ENCODE measurements at regions not wholly inside any gene's neighbourhood (a gene's known extent, or its start where the extent isn't known, plus 50 kb on each side); places are given as distances from the start of the nearest gene placed in this dataset.

GRCh38 chr2:58664523-58665151 is 423.5 kb upstream of the FANCL start:
- TF ChIP-seq EZH2 (IDR thresholded peaks at IDR 0.05; ENCODE audit: insufficient read depth, poor library complexity, severe bottlenecking) = no peak
- TF ChIP-seq EZH2phosphoT487 (IDR thresholded peaks at IDR 0.05; ENCODE audit: insufficient read depth, low read depth) = no peak
- no peak overlapping the region for H3K4me3 ChIP-seq
- in situ Hi-C loops (cut with MboI) = no loop called here
- H4K20me1 ChIP-seq (ENCODE audit: insufficient read depth) = no peaks in the 10 kb centered on the region
- H3K79me2 ChIP-seq (ENCODE audit: insufficient read depth) = no peaks in the 10 kb centered on the region
- no peaks in the 10 kb centered on the region for H3K27me3 ChIP-seq (replicated peaks; ENCODE audit: insufficient read depth)
- H3K9me3 ChIP-seq (ENCODE audit: low read depth) = no peaks in the 10 kb centered on the region
- H3K4me2 ChIP-seq (ENCODE audit: unreplicated experiment) = no peak overlapping the region
- H3F3A ChIP-seq (ENCODE audit: insufficient read depth) = no peaks in the 10 kb centered on the region
- WGBS, 2 experiments (ENCODE audit: low coverage in 1 of 2, low lambda C conversion rate in 2 of 2, missing lambda C conversion rate in 2 of 2) = 76 to 83% methylated on average over 5 of the region's 5 CpGs
- H3K27ac ChIP-seq = no peak overlapping the region
- H3K9me2 ChIP-seq (ENCODE audit: insufficient read depth) = no peaks in the 10 kb centered on the region
- H3K9ac ChIP-seq = no peak overlapping the region
- H2AFZ ChIP-seq = no peak overlapping the region
- H3K36me3 ChIP-seq (ENCODE audit: low read depth) = no peaks in the 10 kb centered on the region
- no peak for DNase-seq
- H3K4me1 ChIP-seq (ENCODE audit: insufficient read depth) = no peaks in the 10 kb centered on the region

GRCh38 chr2:58660046-58660445 is 418.9 kb upstream of the FANCL start:
- no peak overlapping the region for H3K9ac ChIP-seq
- TF ChIP-seq EZH2 (IDR thresholded peaks at IDR 0.05; ENCODE audit: insufficient read depth, poor library complexity, severe bottlenecking) = no peak
- TF ChIP-seq EZH2phosphoT487 (IDR thresholded peaks at IDR 0.05; ENCODE audit: insufficient read depth, low read depth) = no peak
- 51 to 84% methylated on average over 4 of the region's 4 CpGs for WGBS, 2 experiments (ENCODE audit: low coverage in 1 of 2, low lambda C conversion rate in 2 of 2, missing lambda C conversion rate in 2 of 2)
- no peak overlapping the region for H3K4me2 ChIP-seq (ENCODE audit: unreplicated experiment)
- no peaks in the 10 kb centered on the region for H3K79me2 ChIP-seq (ENCODE audit: insufficient read depth)
- H3K27me3 ChIP-seq (replicated peaks; ENCODE audit: insufficient read depth) = no peaks in the 10 kb centered on the region
- DNase-seq = no peak
- no peaks in the 10 kb centered on the region for H3F3A ChIP-seq (ENCODE audit: insufficient read depth)
- H3K4me1 ChIP-seq (ENCODE audit: insufficient read depth) = no peaks in the 10 kb centered on the region
- no peak overlapping the region for H3K27ac ChIP-seq
- H2AFZ ChIP-seq = no peak overlapping the region
- no peaks in the 10 kb centered on the region for H4K20me1 ChIP-seq (ENCODE audit: insufficient read depth)
- no peaks in the 10 kb centered on the region for H3K36me3 ChIP-seq (ENCODE audit: low read depth)
- no peak overlapping the region for H3K4me3 ChIP-seq
- H3K9me3 ChIP-seq (ENCODE audit: low read depth) = no peaks in the 10 kb centered on the region
- no peaks in the 10 kb centered on the region for H3K9me2 ChIP-seq (ENCODE audit: insufficient read depth)
- in situ Hi-C loops (cut with MboI) = no loop called here

DNA sequence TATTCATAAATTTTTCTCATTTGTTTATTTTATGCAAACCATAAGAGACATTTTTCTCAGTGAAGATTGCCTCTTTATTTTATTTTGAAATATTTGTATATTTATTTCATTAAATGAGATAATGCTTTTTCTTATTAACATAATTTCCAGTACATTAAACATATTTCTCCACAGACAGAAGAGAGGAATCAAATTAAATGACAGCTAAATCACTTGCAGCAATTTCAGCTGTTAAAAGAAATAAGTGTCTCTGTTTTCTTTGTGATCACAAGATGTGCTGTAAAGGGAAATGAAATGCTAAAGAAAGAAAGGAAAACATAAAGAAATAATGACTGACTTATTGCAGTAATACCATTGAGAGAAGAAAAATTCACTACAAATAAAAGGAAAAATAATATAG is 414.0 kb upstream of the FANCL start:
- in situ Hi-C loops (cut with MboI) = no loop called here
- H3K4me2 ChIP-seq (ENCODE audit: unreplicated experiment) = no peak overlapping the region
- no peak for TF ChIP-seq EZH2phosphoT487 (IDR thresholded peaks at IDR 0.05; ENCODE audit: insufficient read depth, low read depth)
- no peak for TF ChIP-seq EZH2 (IDR thresholded peaks at IDR 0.05; ENCODE audit: insufficient read depth, poor library complexity, severe bottlenecking)

GRCh38 chr2:58651930-58652329 is 410.8 kb upstream of the FANCL start:
- H2AFZ ChIP-seq = no peak overlapping the region
- in situ Hi-C loops (cut with MboI) = no loop called here
- WGBS, 2 experiments (ENCODE audit: low coverage in 1 of 2, low lambda C conversion rate in 2 of 2, missing lambda C conversion rate in 2 of 2) = 43 to 48% methylated on average over 5 of the region's 5 CpGs
- no peak overlapping the region for H3K27ac ChIP-seq
- no peak overlapping the region for H3K9ac ChIP-seq
- no peaks in the 10 kb centered on the region for H4K20me1 ChIP-seq (ENCODE audit: insufficient read depth)
- H3K79me2 ChIP-seq (ENCODE audit: insufficient read depth) = no peaks in the 10 kb centered on the region
- H3K36me3 ChIP-seq (ENCODE audit: low read depth) = no peaks in the 10 kb centered on the region
- H3K9me2 ChIP-seq (ENCODE audit: insufficient read depth) = no peaks in the 10 kb centered on the region; the same call in 1 of the 2 replicates
- TF ChIP-seq EZH2phosphoT487 (IDR thresholded peaks at IDR 0.05; ENCODE audit: insufficient read depth, low read depth) (no peak), EZH2 (IDR thresholded peaks at IDR 0.05; ENCODE audit: insufficient read depth, poor library complexity, severe bottlenecking) (no peak)
- H3K4me3 ChIP-seq = no peak overlapping the region
- no peak overlapping the region for H3K4me2 ChIP-seq (ENCODE audit: unreplicated experiment)
- H3F3A ChIP-seq (ENCODE audit: insufficient read depth) = no peaks in the 10 kb centered on the region
- DNase-seq = no peak
- no peaks in the 10 kb centered on the region for H3K4me1 ChIP-seq (ENCODE audit: insufficient read depth)
- 0 out of 2 replicates have a peak, but pooled peaks cover 3% of the 10 kb centered on the region for H3K27me3 ChIP-seq (replicated peaks; ENCODE audit: insufficient read depth)
- H3K9me3 ChIP-seq (ENCODE audit: low read depth) = no peaks in the 10 kb centered on the region

More for the DNA sequence above, 414.0 kb upstream of the FANCL start:
- Histone ChIP-seq H3K27ac (no peak overlapping the region), H3K9me3 (ENCODE audit: low read depth) (no peaks in the 10 kb centered on the region), H3K36me3 (ENCODE audit: low read depth) (no peaks in the 10 kb centered on the region), H3K4me3 (no peak overlapping the region), H3K9ac (no peak overlapping the region), H3K9me2 (ENCODE audit: insufficient read depth) (no peaks in the 10 kb centered on the region; the same call in 1 of the 2 replicates), H3F3A (ENCODE audit: insufficient read depth) (no peaks in the 10 kb centered on the region), H3K27me3 (replicated peaks; ENCODE audit: insufficient read depth) (0 out of 2 replicates have a peak, but pooled peaks cover 3% of the 10 kb centered on the region), H2AFZ (no peak overlapping the region), H3K4me1 (ENCODE audit: insufficient read depth) (no peaks in the 10 kb centered on the region), H4K20me1 (ENCODE audit: insufficient read depth) (no peaks in the 10 kb centered on the region), H3K79me2 (ENCODE audit: insufficient read depth) (no peaks in the 10 kb centered on the region)
- DNase-seq = no peak

Data from GM23248 (cell line).